ENCODE measurements at regions not wholly inside any gene's neighbourhood (a gene's known extent, or its start where the extent isn't known, plus 50 kb on each side); places are given as distances from the start of the nearest gene placed in this dataset.

- no peak overlapping the region for H3K27ac ChIP-seq
- H3K36me3 ChIP-seq, result no peaks in the 10 kb centered on the region
- H3K4me1 ChIP-seq, result peaks cover 0 to 4% (median 0%) of the 10 kb centered on the region in 12 donors
- ATAC-seq (no peak), DNase-seq (no peak)
- intact Hi-C loops (cut with DNase I), result no loop called here
- H3K4me3 ChIP-seq, result no peak overlapping the region
- no peaks in the 10 kb centered on the region for H3K9me3 ChIP-seq
- no peak for TF ChIP-seq CTCF (IDR thresholded peaks at IDR 0.05)
- TF ChIP-seq POLR2A (IDR thresholded peaks at IDR 0.05), result no peak
- H3K27me3 ChIP-seq, result peaks cover 0 to 12% (median 0%) of the 10 kb centered on the region in 9 donors
These were observed 96.3 kb upstream of the BCL11A start for GRCh38 chr2:60649721-60650120.

- Histone ChIP-seq H3K9me3 (no peaks in the 10 kb centered on the region), H3K27ac (no peak overlapping the region), H3K36me3 (no peaks in the 10 kb centered on the region), H3K4me3 (no peak overlapping the region), H3K27me3 (peaks cover 0 to 12% (median 0%) of the 10 kb centered on the region in 9 donors), H3K4me1 (no peaks in the 10 kb centered on the region)
- intact Hi-C loops (cut with DNase I), result no loop called here
- 73 to 82% (median 76%) methylated on average over 15 of the region's 15 CpGs for WGBS, 4 donors
- no peak for ATAC-seq
- TF ChIP-seq POLR2A (IDR thresholded peaks at IDR 0.05) (no peak), CTCF (IDR thresholded peaks at IDR 0.05) (no peak)
- DNase-seq, result no peak
These were observed 99.4 kb upstream of the BCL11A start for GRCh38 chr2:60652832-60653340.

- Histone ChIP-seq H3K27me3 (peaks cover 0 to 12% (median 0%) of the 10 kb centered on the region in 9 donors), H3K4me3 (no peak overlapping the region), H3K9me3 (peaks cover 0 to 1% (median 0%) of the 10 kb centered on the region in 12 donors), H3K27ac (no peak overlapping the region), H3K36me3 (no peaks in the 10 kb centered on the region), H3K4me1 (peaks cover 0 to 19% (median 0%) of the 10 kb centered on the region in 12 donors)
- WGBS, 4 donors, result 82 to 89% (median 85%) methylated on average over 4 of the region's 4 CpGs
- intact Hi-C loops (cut with DNase I), result no loop called here
- ATAC-seq (no peak), DNase-seq (no peak)
- TF ChIP-seq CTCF (IDR thresholded peaks at IDR 0.05), result no peak
- no peak for TF ChIP-seq POLR2A (IDR thresholded peaks at IDR 0.05)
These were observed 98.4 kb upstream of the PAPOLG start for GRCh38 chr2:60657673-60658072.

- no peaks in the 10 kb centered on the region for H3K36me3 ChIP-seq
- H3K27ac ChIP-seq, result no peak overlapping the region
- H3K9me3 ChIP-seq, result peaks cover 0 to 8% (median 0%) of the 10 kb centered on the region in 12 donors
- peaks cover 0 to 19% (median 0%) of the 10 kb centered on the region in 12 donors for H3K4me1 ChIP-seq
- no peak for ATAC-seq
- H3K4me3 ChIP-seq, result no peak overlapping the region
- TF ChIP-seq POLR2A (IDR thresholded peaks at IDR 0.05) (no peak), CTCF (IDR thresholded peaks at IDR 0.05) (no peak)
- WGBS, 4 donors, result 63 to 86% (median 76%) methylated on average over 5 of the region's 5 CpGs
- intact Hi-C loops (cut with DNase I), result no loop called here
- H3K27me3 ChIP-seq, result peaks cover 0 to 2% (median 0%) of the 10 kb centered on the region in 9 donors
- no peak for DNase-seq
These were observed 97.0 kb upstream of the PAPOLG start for GRCh38 chr2:60659026-60659425.
